ENCODE measurements at regions not wholly inside any gene's neighbourhood (a gene's known extent, or its start where the extent isn't known, plus 50 kb on each side); places are given as distances from the start of the nearest gene placed in this dataset.
A peak's percentile ranks its signal among the peaks of the same experiment; 100 is the strongest.

DNA sequence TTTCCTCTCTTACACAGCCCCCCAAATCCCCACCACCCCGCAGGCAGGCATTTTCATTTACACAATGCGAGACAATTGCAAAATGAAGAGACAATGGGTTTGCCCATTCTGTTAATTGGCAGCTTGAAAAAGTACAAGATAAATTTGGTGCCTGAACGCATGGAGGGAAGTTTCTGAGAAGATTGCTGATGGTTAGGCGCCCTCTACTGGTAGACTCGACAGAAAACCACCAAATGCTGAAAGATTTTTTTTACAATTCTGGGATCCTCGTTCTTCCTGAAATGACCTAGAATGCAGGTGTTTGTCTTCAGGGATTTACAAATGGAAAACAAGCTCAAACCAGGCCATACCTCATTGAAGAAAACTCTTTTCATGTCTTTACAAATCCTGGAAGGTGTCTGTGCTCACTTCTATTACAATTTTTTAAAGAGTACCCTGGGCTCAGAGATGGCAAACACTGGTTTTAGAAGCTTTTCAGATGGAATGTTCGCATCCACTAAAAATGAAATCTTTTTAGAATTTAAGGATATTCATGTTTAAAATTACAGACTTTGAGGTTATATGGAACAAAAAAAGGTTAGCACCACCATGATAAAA lies 338.5 kb downstream of the PMP22 start (continued):
- TF ChIP-seq BRCA1 (IDR thresholded peaks at IDR 0.05) (no peak), BRCA1 (CRISPR knock-in tag; IDR thresholded peaks at IDR 0.05) (no peak), ZNF830 (CRISPR knock-in tag; IDR thresholded peaks at IDR 0.05) (no peak), SRSF1 (IDR thresholded peaks at IDR 0.05; ENCODE audit: low read depth, low read length) (no peak), ZNF717 (CRISPR knock-in tag; IDR thresholded peaks at IDR 0.05) (no peak), ZNF133 (CRISPR knock-in tag; IDR thresholded peaks at IDR 0.05) (no peak), HEY1 (CRISPR knock-in tag; IDR thresholded peaks at IDR 0.05; ENCODE audit: borderline replicate concordance) (no peak), ARID1B (IDR thresholded peaks at IDR 0.05) (no peak), HNRNPK (IDR thresholded peaks at IDR 0.05; ENCODE audit: low read depth, low read length, poor library complexity, severe bottlenecking) (no peak), SIN3A (IDR thresholded peaks at IDR 0.05; ENCODE audit: borderline replicate concordance in 2 of 2, control insufficient read depth in 1 of 2, low read depth in 2 of 2, low read length in 2 of 2) (no peak), SOX6 (IDR thresholded peaks at IDR 0.05) (no peak), FUS (optimal IDR thresholded peaks at IDR 0.05; ENCODE audit: low read depth, low read length) (no peak), XRCC5 (IDR thresholded peaks at IDR 0.05; ENCODE audit: low read depth, low read length) (no peak)
- TF ChIP-seq, protein P1, sequence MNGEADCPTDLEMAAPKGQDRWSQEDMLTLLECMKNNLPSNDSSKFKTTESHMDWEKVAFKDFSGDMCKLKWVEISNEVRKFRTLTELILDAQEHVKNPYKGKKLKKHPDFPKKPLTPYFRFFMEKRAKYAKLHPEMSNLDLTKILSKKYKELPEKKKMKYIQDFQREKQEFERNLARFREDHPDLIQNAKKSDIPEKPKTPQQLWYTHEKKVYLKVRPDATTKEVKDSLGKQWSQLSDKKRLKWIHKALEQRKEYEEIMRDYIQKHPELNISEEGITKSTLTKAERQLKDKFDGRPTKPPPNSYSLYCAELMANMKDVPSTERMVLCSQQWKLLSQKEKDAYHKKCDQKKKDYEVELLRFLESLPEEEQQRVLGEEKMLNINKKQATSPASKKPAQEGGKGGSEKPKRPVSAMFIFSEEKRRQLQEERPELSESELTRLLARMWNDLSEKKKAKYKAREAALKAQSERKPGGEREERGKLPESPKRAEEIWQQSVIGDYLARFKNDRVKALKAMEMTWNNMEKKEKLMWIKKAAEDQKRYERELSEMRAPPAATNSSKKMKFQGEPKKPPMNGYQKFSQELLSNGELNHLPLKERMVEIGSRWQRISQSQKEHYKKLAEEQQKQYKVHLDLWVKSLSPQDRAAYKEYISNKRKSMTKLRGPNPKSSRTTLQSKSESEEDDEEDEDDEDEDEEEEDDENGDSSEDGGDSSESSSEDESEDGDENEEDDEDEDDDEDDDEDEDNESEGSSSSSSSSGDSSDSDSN (IDR thresholded peaks at IDR 0.05; ENCODE audit: borderline replicate concordance in 1 of 2, low read depth in 2 of 2, low read length in 2 of 2), result no peak
- TF ChIP-seq, protein P2, sequence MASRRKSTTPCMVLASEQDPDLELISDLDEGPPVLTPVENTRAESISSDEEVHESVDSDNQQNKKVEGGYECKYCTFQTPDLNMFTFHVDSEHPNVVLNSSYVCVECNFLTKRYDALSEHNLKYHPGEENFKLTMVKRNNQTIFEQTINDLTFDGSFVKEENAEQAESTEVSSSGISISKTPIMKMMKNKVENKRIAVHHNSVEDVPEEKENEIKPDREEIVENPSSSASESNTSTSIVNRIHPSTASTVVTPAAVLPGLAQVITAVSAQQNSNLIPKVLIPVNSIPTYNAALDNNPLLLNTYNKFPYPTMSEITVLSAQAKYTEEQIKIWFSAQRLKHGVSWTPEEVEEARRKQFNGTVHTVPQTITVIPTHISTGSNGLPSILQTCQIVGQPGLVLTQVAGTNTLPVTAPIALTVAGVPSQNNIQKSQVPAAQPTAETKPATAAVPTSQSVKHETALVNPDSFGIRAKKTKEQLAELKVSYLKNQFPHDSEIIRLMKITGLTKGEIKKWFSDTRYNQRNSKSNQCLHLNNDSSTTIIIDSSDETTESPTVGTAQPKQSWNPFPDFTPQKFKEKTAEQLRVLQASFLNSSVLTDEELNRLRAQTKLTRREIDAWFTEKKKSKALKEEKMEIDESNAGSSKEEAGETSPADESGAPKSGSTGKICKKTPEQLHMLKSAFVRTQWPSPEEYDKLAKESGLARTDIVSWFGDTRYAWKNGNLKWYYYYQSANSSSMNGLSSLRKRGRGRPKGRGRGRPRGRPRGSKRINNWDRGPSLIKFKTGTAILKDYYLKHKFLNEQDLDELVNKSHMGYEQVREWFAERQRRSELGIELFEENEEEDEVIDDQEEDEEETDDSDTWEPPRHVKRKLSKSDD (conservative IDR thresholded peaks at IDR 0.05; ENCODE audit: low read length), result no peak
- TF ChIP-seq, protein P3, sequence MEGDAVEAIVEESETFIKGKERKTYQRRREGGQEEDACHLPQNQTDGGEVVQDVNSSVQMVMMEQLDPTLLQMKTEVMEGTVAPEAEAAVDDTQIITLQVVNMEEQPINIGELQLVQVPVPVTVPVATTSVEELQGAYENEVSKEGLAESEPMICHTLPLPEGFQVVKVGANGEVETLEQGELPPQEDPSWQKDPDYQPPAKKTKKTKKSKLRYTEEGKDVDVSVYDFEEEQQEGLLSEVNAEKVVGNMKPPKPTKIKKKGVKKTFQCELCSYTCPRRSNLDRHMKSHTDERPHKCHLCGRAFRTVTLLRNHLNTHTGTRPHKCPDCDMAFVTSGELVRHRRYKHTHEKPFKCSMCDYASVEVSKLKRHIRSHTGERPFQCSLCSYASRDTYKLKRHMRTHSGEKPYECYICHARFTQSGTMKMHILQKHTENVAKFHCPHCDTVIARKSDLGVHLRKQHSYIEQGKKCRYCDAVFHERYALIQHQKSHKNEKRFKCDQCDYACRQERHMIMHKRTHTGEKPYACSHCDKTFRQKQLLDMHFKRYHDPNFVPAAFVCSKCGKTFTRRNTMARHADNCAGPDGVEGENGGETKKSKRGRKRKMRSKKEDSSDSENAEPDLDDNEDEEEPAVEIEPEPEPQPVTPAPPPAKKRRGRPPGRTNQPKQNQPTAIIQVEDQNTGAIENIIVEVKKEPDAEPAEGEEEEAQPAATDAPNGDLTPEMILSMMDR (IDR thresholded peaks at IDR 0.05 in 2 of 3, conservative IDR thresholded peaks at IDR 0.05 in 1 of 3; ENCODE audit: insufficient read depth in 2 of 3, low read depth in 1 of 3, low read length in 3 of 3), result peak; percentile 51 to 76 (median 62)
